Type B pancreatic cell (in vitro differentiated cells): ENCODE measurements at regions not wholly inside any gene's neighbourhood (a gene's known extent, or its start where the extent isn't known, plus 50 kb on each side); places are given as distances from the start of the nearest gene placed in this dataset.

ENCODE experiments used
- DNase-seq: peaks from one replicate; pipeline ENCODE4 v3.0.0; 2021; ENCODE audit warnings: mixed read lengths; ENCODE audit not compliant: unreplicated experiment; ENCODE audit errors: extremely low spot score
- H3K27ac Mint-ChIP-seq: 2 replicates; pipeline ENCODE4 v1.8.0; 2021; ENCODE audit warnings: mild to moderate bottlenecking, mixed read lengths
- H3K27me3 Mint-ChIP-seq: 2 replicates; pipeline ENCODE4 v1.8.0; 2021; ENCODE audit warnings: mixed read lengths
- H3K36me3 Mint-ChIP-seq: 2 replicates; pipeline ENCODE4 v1.8.0; 2021; ENCODE audit warnings: mixed read lengths
- H3K4me1 Mint-ChIP-seq: one replicate; pipeline ENCODE4 v1.8.0; 2021; ENCODE audit warnings: mixed read lengths; ENCODE audit not compliant: unreplicated experiment
- H3K4me3 Mint-ChIP-seq: 2 replicates; pipeline ENCODE4 v1.8.0; 2021; ENCODE audit warnings: mild to moderate bottlenecking, mixed read lengths
- H3K9me3 Mint-ChIP-seq: 2 replicates; pipeline ENCODE4 v1.8.0; 2021; ENCODE audit warnings: mixed read lengths
- TF ChIP-seq, protein P1 (sequence below): fragments of 200-600 bp; sonication (generic); conservative IDR thresholded peaks from 2 replicates; pipeline ENCODE4 v1.5.0; 2021; ENCODE audit warnings: antibody characterized with exemption, mild to moderate bottlenecking

DNA sequence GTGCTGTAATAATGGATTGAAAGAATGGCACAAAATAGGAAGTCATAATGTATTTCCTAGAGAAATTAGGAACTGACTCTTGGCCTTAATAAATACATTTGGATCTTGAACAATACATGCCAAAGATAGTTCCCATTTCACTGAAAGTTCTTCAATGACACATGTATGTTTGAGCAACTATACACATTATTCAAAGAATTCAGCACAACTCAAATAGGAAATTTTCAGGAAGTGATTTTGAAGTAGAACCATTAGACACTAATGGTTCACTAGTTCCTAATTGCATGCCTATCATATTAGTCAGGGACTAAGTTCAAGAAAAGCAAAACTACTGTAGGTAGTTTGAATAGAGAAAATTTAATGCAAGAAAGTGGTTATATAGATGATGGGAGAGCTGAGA lies 404.7 kb downstream of the LMO4 start:
- H3K27ac Mint-ChIP-seq: no peak overlapping the region
- H3K9me3 Mint-ChIP-seq: no peaks in the 10 kb centered on the region
- H3K4me1 Mint-ChIP-seq: peaks cover 7% of the 10 kb centered on the region
- no peak overlapping the region for H3K4me3 Mint-ChIP-seq
- H3K27me3 Mint-ChIP-seq: peaks cover 4% of the 10 kb centered on the region
- DNase-seq: no peak
- H3K36me3 Mint-ChIP-seq: peaks cover 2% of the 10 kb centered on the region
- TF ChIP-seq, protein P1, sequence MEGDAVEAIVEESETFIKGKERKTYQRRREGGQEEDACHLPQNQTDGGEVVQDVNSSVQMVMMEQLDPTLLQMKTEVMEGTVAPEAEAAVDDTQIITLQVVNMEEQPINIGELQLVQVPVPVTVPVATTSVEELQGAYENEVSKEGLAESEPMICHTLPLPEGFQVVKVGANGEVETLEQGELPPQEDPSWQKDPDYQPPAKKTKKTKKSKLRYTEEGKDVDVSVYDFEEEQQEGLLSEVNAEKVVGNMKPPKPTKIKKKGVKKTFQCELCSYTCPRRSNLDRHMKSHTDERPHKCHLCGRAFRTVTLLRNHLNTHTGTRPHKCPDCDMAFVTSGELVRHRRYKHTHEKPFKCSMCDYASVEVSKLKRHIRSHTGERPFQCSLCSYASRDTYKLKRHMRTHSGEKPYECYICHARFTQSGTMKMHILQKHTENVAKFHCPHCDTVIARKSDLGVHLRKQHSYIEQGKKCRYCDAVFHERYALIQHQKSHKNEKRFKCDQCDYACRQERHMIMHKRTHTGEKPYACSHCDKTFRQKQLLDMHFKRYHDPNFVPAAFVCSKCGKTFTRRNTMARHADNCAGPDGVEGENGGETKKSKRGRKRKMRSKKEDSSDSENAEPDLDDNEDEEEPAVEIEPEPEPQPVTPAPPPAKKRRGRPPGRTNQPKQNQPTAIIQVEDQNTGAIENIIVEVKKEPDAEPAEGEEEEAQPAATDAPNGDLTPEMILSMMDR: no peak

GRCh38 chr1:87735750-87736149 lies 407.1 kb downstream of the LMO4 start:
- TF ChIP-seq, protein P1: no peak
- H3K4me3 Mint-ChIP-seq: no peak overlapping the region
- no peak overlapping the region for H3K27ac Mint-ChIP-seq

GRCh38 chr1:87739141-87739540 lies 410.5 kb downstream of the LMO4 start:
- no peak for DNase-seq
- TF ChIP-seq, protein P1: no peak
- H3K4me1 Mint-ChIP-seq: peaks cover 13% of the 10 kb centered on the region
- H3K9me3 Mint-ChIP-seq: peaks cover 6% of the 10 kb centered on the region
- no peaks in the 10 kb centered on the region for H3K27me3 Mint-ChIP-seq
- H3K36me3 Mint-ChIP-seq: peaks cover 4% of the 10 kb centered on the region
- no peak overlapping the region for H3K4me3 Mint-ChIP-seq
- no peak overlapping the region for H3K27ac Mint-ChIP-seq

More at GRCh38 chr1:87735750-87736149, 407.1 kb downstream of the LMO4 start:
- Mint-ChIP-seq H3K27me3 (no peaks in the 10 kb centered on the region), H3K36me3 (peaks cover 4% of the 10 kb centered on the region), H3K9me3 (peaks cover 3% of the 10 kb centered on the region), H3K4me1 (no peaks in the 10 kb centered on the region)
- DNase-seq: no peak

DNA sequence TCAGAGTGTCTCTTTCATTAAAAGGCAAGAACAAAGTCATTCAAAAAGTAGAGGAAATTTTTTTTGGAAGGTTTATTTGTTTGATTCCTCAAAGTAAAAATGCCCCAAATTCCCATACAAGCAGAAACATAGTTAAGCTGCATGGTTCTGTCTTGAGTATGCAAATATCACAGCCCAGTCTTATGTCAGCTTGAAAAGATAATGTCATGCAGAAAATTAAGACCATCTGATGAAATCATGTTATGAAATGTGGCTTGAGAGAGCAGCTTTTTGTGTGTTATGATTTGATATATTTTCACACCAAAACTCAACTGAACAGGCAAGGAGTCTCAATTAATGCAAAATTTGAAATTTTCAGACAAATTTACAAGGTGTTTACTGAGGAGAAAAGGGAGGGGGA lies 411.0 kb downstream of the LMO4 start:
- no peak overlapping the region for H3K4me3 Mint-ChIP-seq
- no peaks in the 10 kb centered on the region for H3K27me3 Mint-ChIP-seq
- TF ChIP-seq, protein P1: no peak
- no peak overlapping the region for H3K27ac Mint-ChIP-seq
- peaks cover 6% of the 10 kb centered on the region for H3K9me3 Mint-ChIP-seq
- H3K4me1 Mint-ChIP-seq: peaks cover 13% of the 10 kb centered on the region
- peaks cover 4% of the 10 kb centered on the region for H3K36me3 Mint-ChIP-seq
- DNase-seq: no peak

- Mint-ChIP-seq H3K4me1 (peaks cover 13% of the 10 kb centered on the region), H3K4me3 (no peak overlapping the region), H3K27ac (no peak overlapping the region), H3K27me3 (no peaks in the 10 kb centered on the region), H3K36me3 (peaks cover 2% of the 10 kb centered on the region), H3K9me3 (peaks cover 6% of the 10 kb centered on the region)
- DNase-seq: no peak
- TF ChIP-seq, protein P1: no peak
Observed at GRCh38 chr1:87743256-87743655, 414.6 kb downstream of the LMO4 start.

DNA sequence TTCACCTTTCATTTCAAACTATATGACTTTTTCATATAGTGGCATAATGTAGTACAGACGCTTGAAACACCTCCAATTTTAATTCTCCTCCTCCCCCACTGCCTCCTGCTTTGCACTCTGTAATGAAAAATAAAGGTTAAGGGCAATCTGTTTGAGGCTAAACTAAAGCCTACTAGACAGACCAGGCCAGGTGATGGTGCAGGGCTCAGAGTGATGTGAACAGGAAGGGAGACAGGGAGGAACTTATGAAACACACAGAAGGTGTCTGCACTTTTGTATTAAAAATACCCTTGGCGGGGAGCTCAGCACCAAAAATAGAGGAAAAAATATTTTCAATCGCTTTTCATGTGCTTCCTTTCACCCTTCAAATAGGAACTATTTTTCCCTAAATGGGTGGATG lies 415.4 kb downstream of the LMO4 start:
- Mint-ChIP-seq H3K4me3 (no peak overlapping the region), H3K27me3 (no peaks in the 10 kb centered on the region), H3K27ac (no peak overlapping the region), H3K9me3 (peaks cover 6% of the 10 kb centered on the region), H3K4me1 (peaks cover 13% of the 10 kb centered on the region), H3K36me3 (no peaks in the 10 kb centered on the region)
- TF ChIP-seq, protein P1: no peak
- no peak for DNase-seq
